H9 (cell line): ENCODE measurements at regions not wholly inside any gene's neighbourhood (a gene's known extent, or its start where the extent isn't known, plus 50 kb on each side); places are given as distances from the start of the nearest gene placed in this dataset.

ENCODE experiments used
- DNase-seq: peaks from one replicate; pipeline ENCODE4 v3.0.0-alpha.2; 2017
- H2AFZ ChIP-seq: one replicate; pipeline ENCODE4 v1.6.1; 2013; ENCODE audit warnings: mild to moderate bottlenecking, low read length, control low read depth, moderate library complexity
- H2AK5ac ChIP-seq: 2 replicates; pipeline ENCODE4 v1.6.1; 2013; ENCODE audit warnings: low read length, control low read depth, mixed read lengths; ENCODE audit not compliant: insufficient read length
- H2BK120ac ChIP-seq: one replicate; pipeline ENCODE4 v1.6.1; 2013; ENCODE audit warnings: low read depth, mild to moderate bottlenecking, low read length, control low read depth, inconsistent platforms; ENCODE audit not compliant: poor library complexity, severe bottlenecking
- H2BK12ac ChIP-seq: 2 replicates; pipeline ENCODE4 v1.6.1; 2013; ENCODE audit warnings: low read length, control low read depth, mixed read lengths, low read depth; ENCODE audit not compliant: insufficient read length
- H2BK15ac ChIP-seq: 2 replicates; pipeline ENCODE4 v1.6.1; 2013; ENCODE audit warnings: low read depth, low read length, control low read depth
- H2BK20ac ChIP-seq: one replicate; pipeline ENCODE4 v1.6.1; 2013; ENCODE audit warnings: low read depth, mild to moderate bottlenecking, low read length, control low read depth, inconsistent platforms; ENCODE audit not compliant: poor library complexity, severe bottlenecking
- H2BK5ac ChIP-seq: 2 replicates; pipeline ENCODE4 v1.6.1; 2013; ENCODE audit warnings: low read length, control low read depth, mixed read lengths; ENCODE audit not compliant: insufficient read length
- H3K14ac ChIP-seq: 2 replicates; pipeline ENCODE4 v1.6.1; 2013; ENCODE audit warnings: low read length, control low read depth; ENCODE audit not compliant: insufficient read depth
- H3K18ac ChIP-seq: 2 replicates; pipeline ENCODE4 v1.6.1; 2013; ENCODE audit warnings: low read depth, mild to moderate bottlenecking, mixed read lengths, low read length, control low read depth; ENCODE audit not compliant: insufficient read length
- H3K23ac ChIP-seq: 2 replicates; pipeline ENCODE4 v1.6.1; 2013; ENCODE audit warnings: low read length, control low read depth, mixed read lengths, low read depth; ENCODE audit not compliant: insufficient read length
- H3K23me2 ChIP-seq: 2 replicates; pipeline ENCODE4 v1.6.1; 2013; ENCODE audit warnings: low read depth, mild to moderate bottlenecking, mixed read lengths, low read length, control low read depth; ENCODE audit not compliant: insufficient read length, poor library complexity, severe bottlenecking
- H3K27ac ChIP-seq: 2 replicates; pipeline ENCODE4 v1.5.1; 2013; ENCODE audit warnings: low read length, control low read depth, mixed read lengths, low read depth; ENCODE audit not compliant: insufficient read length
- H3K27me3 ChIP-seq: 2 replicates; pipeline ENCODE4 v1.6.1; 2013; ENCODE audit warnings: low read length, control low read depth, inconsistent platforms; ENCODE audit not compliant: insufficient read depth
- H3K4ac ChIP-seq: 2 replicates; pipeline ENCODE4 v1.6.1; 2013; ENCODE audit warnings: low read depth, mild to moderate bottlenecking, control low read depth, inconsistent platforms, low read length, moderate library complexity
- H3K4me1 ChIP-seq: 2 replicates; pipeline ENCODE4 v1.6.1; 2013; ENCODE audit warnings: low read length, control low read depth, inconsistent platforms; ENCODE audit not compliant: insufficient read depth
- H3K4me2 ChIP-seq: 2 replicates; pipeline ENCODE4 v1.6.1; 2013; ENCODE audit warnings: low read length, control low read depth, mixed read lengths; ENCODE audit not compliant: insufficient read length, insufficient read depth
- H3K56ac ChIP-seq: 2 replicates; pipeline ENCODE4 v1.6.1; 2013; ENCODE audit warnings: low read depth, mild to moderate bottlenecking, mixed read lengths, low read length, control low read depth; ENCODE audit not compliant: insufficient read length
- H3K79me1 ChIP-seq: 2 replicates; pipeline ENCODE4 v1.6.1; 2013; ENCODE audit warnings: low read depth, mild to moderate bottlenecking, moderate library complexity, low read length, control low read depth, inconsistent platforms; ENCODE audit not compliant: insufficient read depth, poor library complexity, severe bottlenecking
- H3K79me2 ChIP-seq: 2 replicates; pipeline ENCODE4 v1.6.1; 2013; ENCODE audit warnings: low read length, control low read depth, inconsistent platforms; ENCODE audit not compliant: insufficient read depth
- H3K9ac ChIP-seq: 2 replicates; pipeline ENCODE4 v1.6.1; 2013; ENCODE audit warnings: low read length, control low read depth, mixed read lengths; ENCODE audit not compliant: insufficient read length; ENCODE audit errors: extremely low read depth
- H3K9me3 ChIP-seq: one replicate; pipeline ENCODE4 v1.6.1; 2013; ENCODE audit warnings: low read depth, low read length, inconsistent platforms; ENCODE audit not compliant: control insufficient read depth
- H3T11ph ChIP-seq: one replicate; pipeline ENCODE4 v1.6.1; 2013; ENCODE audit warnings: mild to moderate bottlenecking, low read length, control low read depth, inconsistent platforms
- H4K20me1 ChIP-seq: one replicate; pipeline ENCODE4 v1.6.1; 2013; ENCODE audit not compliant: control insufficient read depth, insufficient read length, insufficient read depth
- H4K5ac ChIP-seq: 2 replicates; pipeline ENCODE4 v1.6.1; 2013; ENCODE audit warnings: low read depth, mild to moderate bottlenecking, mixed read lengths, low read length, control low read depth; ENCODE audit not compliant: insufficient read length
- H4K8ac ChIP-seq: replicated peaks from 2 replicates; pipeline ENCODE4 v1.6.1; 2013; ENCODE audit warnings: low read length, control low read depth, mixed read lengths, low read depth; ENCODE audit not compliant: insufficient read length
- H4K91ac ChIP-seq: 2 replicates; pipeline ENCODE4 v1.6.1; 2013; ENCODE audit warnings: low read depth, mild to moderate bottlenecking, moderate library complexity, mixed read lengths, low read length, control low read depth; ENCODE audit not compliant: insufficient read length
- H3K27ac Mint-ChIP-seq, 3 experiments: 2 replicates in 2 of 3; 3 replicates in 1 of 3; pipeline ENCODE4 v1.8.0; 2020 to 2021; ENCODE audit warnings: mixed read lengths in 3 of 3, mild to moderate bottlenecking in 1 of 3, moderate library complexity in 1 of 3
- H3K27me3 Mint-ChIP-seq: 2 replicates; pipeline ENCODE4 v1.8.0; 2021; ENCODE audit warnings: low read depth, mild to moderate bottlenecking, moderate library complexity, mixed read lengths
- H3K36me3 Mint-ChIP-seq, 3 experiments: 2 replicates in 2 of 3; 3 replicates in 1 of 3; pipeline ENCODE4 v1.8.0; 2020 to 2021; ENCODE audit warnings: low read depth in 3 of 3, mixed read lengths in 3 of 3; ENCODE audit not compliant: insufficient read depth in 1 of 3
- H3K4me1 Mint-ChIP-seq, 2 experiments: 2 replicates each; pipeline ENCODE4 v1.8.0; 2020; ENCODE audit warnings: mixed read lengths in 2 of 2
- H3K4me3 Mint-ChIP-seq, 2 experiments: 2 replicates in 1 of 2; 3 replicates in 1 of 2; pipeline ENCODE4 v1.8.0; 2020 to 2021; ENCODE audit warnings: mild to moderate bottlenecking in 2 of 2, mixed read lengths in 2 of 2, moderate library complexity in 1 of 2
- H3K9me3 Mint-ChIP-seq, 2 experiments: 2 replicates in 1 of 2; 3 replicates in 1 of 2; pipeline ENCODE4 v1.8.0; 2020; ENCODE audit warnings: mild to moderate bottlenecking in 2 of 2, mixed read lengths in 2 of 2, moderate library complexity in 1 of 2
- WGBS: extraction: QIAGEN DNeasy Blood & Tissue Kit; methylation state at CpG from one replicate; pipeline ENCODE4 v1.1.7; 2013; ENCODE audit warnings: missing lambda C conversion rate, low lambda C conversion rate, mixed read lengths; ENCODE audit not compliant: insufficient read length; ENCODE audit errors: extremely low coverage; 5-methylcytosine and 5-hydroxymethylcytosine counted together
- TF ChIP-seq, protein P1 (sequence below): fragments of 200-600 bp; sonication (generic); conservative IDR thresholded peaks from 3 replicates; pipeline ENCODE4 v1.8.0; 2021; ENCODE audit warnings: antibody characterized with exemption, mild to moderate bottlenecking

GRCh38 chr18:41338341-41338740, 616.7 kb upstream of the PIK3C3 start:
- WGBS, result no CpG with 5 or more reads among the region's 1 CpG
- H3K27me3 Mint-ChIP-seq, result no peaks in the 10 kb centered on the region

More at GRCh38 chr18:41338341-41338740, 616.7 kb upstream of the PIK3C3 start:
- Histone ChIP-seq H3K14ac (no peak overlapping the region), H2BK120ac (no peak overlapping the region), H2BK15ac (no peak overlapping the region), H2AK5ac (no peak overlapping the region), H2BK12ac (no peak overlapping the region), H2AFZ (no peak overlapping the region), H2BK5ac (no peak overlapping the region), H3K18ac (no peak overlapping the region), H3K27me3 (no peaks in the 10 kb centered on the region), H3K56ac (no peak overlapping the region), H3K9me3 (no peaks in the 10 kb centered on the region), H3K9ac (no peak overlapping the region), H3K4me1 (no peaks in the 10 kb centered on the region), H4K20me1 (no peaks in the 10 kb centered on the region), H3K79me1 (no peaks in the 10 kb centered on the region), H4K5ac (no peak overlapping the region), H3K23ac (no peak overlapping the region), H3K4ac (no peak overlapping the region), H3K4me2 (no peak overlapping the region), H3K79me2 (no peaks in the 10 kb centered on the region), H3K27ac (no peak overlapping the region), H4K8ac (no peak overlapping the region), H3T11ph (no peak overlapping the region), H4K91ac (no peak overlapping the region), H2BK20ac (no peak overlapping the region), H3K23me2 (no peaks in the 10 kb centered on the region)
- Mint-ChIP-seq H3K27ac (no peak overlapping the region), H3K4me3 (no peak overlapping the region), H3K36me3 (peaks cover 0 to 1% (median 0%) of the 10 kb centered on the region in 3 experiments; a peak in 1 of 7 replicates), H3K9me3 (no peaks in the 10 kb centered on the region), H3K4me1 (peaks cover 2 to 9% of the 10 kb centered on the region in 2 experiments)
- DNase-seq, result no peak
- TF ChIP-seq, protein P1, sequence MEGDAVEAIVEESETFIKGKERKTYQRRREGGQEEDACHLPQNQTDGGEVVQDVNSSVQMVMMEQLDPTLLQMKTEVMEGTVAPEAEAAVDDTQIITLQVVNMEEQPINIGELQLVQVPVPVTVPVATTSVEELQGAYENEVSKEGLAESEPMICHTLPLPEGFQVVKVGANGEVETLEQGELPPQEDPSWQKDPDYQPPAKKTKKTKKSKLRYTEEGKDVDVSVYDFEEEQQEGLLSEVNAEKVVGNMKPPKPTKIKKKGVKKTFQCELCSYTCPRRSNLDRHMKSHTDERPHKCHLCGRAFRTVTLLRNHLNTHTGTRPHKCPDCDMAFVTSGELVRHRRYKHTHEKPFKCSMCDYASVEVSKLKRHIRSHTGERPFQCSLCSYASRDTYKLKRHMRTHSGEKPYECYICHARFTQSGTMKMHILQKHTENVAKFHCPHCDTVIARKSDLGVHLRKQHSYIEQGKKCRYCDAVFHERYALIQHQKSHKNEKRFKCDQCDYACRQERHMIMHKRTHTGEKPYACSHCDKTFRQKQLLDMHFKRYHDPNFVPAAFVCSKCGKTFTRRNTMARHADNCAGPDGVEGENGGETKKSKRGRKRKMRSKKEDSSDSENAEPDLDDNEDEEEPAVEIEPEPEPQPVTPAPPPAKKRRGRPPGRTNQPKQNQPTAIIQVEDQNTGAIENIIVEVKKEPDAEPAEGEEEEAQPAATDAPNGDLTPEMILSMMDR, result no peak
